Neutrophil (primary cell): ENCODE measurements at regions not wholly inside any gene's neighbourhood (a gene's known extent, or its start where the extent isn't known, plus 50 kb on each side); places are given as distances from the start of the nearest gene placed in this dataset.

ENCODE experiments used
- H3K27ac ChIP-seq: fragments of 200-600 bp; sonication (generic); 2 replicates; pipeline ENCODE4 v1.5.1; 2016; ENCODE audit warnings: mild to moderate bottlenecking, moderate library complexity
- H3K27me3 ChIP-seq: fragments of 200-600 bp; sonication (generic); 2 replicates; pipeline ENCODE4 v1.6.0; 2016; ENCODE audit warnings: mild to moderate bottlenecking
- H3K36me3 ChIP-seq: fragments of 200-600 bp; sonication (generic); 2 replicates; pipeline ENCODE4 v1.5.1; 2017
- H3K4me1 ChIP-seq, 2 experiments: fragments of 200-600 bp in 1 of 2; sonication (generic) in 1 of 2; 1 replicate in 1 of 2; 2 replicates in 1 of 2; pipeline versions ENCODE4 v1.5.1 to v1.6.1; 2013 to 2016; ENCODE audit warnings: low read depth in 1 of 2, low read length in 1 of 2, mild to moderate bottlenecking in 1 of 2, moderate library complexity in 1 of 2; ENCODE audit not compliant: control insufficient read depth in 1 of 2, insufficient read depth in 1 of 2
- H3K4me3 ChIP-seq, 2 experiments: fragments of 200-600 bp in 1 of 2; sonication (generic) in 1 of 2; 1 replicate in 1 of 2; 2 replicates in 1 of 2; pipeline ENCODE4 v1.5.1; 2013 to 2016; ENCODE audit warnings: low read depth in 1 of 2, low read length in 1 of 2, mild to moderate bottlenecking in 1 of 2, moderate library complexity in 1 of 2
- H3K9me3 ChIP-seq: fragments of 200-600 bp; sonication (generic); 2 replicates; pipeline ENCODE4 v1.5.1; 2016
- TF ChIP-seq, protein P1 (sequence below): fragments of 200-600 bp; sonication (generic); IDR thresholded peaks from 2 replicates; pipeline ENCODE4 v1.5.1; 2016; ENCODE audit warnings: antibody characterized with exemption

DNA sequence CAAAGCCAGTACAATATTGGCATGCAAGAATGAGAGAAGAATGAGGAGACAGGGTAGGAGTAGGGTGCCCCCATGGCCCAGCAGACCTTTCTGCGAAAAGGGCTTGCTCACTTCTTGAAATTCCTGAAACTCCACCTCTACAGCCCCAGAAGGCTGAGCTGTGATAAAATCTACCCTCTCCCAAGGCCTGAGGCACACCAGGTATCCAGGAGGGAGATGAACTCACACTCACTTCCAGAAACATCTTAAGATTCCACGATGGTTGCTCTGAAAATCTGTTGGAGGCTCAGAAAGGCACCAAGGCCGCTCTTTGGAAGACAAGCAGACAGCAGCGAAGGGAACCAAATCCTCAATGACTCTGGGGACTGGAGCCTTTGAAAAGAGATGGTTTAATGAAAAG, 297.5 kb downstream of the UACA start:
- no peak overlapping the region for H3K27ac ChIP-seq
- H3K36me3 ChIP-seq: no peaks in the 10 kb centered on the region
- H3K4me3 ChIP-seq: no peak overlapping the region
- no peaks in the 10 kb centered on the region for H3K9me3 ChIP-seq
- TF ChIP-seq, protein P1, sequence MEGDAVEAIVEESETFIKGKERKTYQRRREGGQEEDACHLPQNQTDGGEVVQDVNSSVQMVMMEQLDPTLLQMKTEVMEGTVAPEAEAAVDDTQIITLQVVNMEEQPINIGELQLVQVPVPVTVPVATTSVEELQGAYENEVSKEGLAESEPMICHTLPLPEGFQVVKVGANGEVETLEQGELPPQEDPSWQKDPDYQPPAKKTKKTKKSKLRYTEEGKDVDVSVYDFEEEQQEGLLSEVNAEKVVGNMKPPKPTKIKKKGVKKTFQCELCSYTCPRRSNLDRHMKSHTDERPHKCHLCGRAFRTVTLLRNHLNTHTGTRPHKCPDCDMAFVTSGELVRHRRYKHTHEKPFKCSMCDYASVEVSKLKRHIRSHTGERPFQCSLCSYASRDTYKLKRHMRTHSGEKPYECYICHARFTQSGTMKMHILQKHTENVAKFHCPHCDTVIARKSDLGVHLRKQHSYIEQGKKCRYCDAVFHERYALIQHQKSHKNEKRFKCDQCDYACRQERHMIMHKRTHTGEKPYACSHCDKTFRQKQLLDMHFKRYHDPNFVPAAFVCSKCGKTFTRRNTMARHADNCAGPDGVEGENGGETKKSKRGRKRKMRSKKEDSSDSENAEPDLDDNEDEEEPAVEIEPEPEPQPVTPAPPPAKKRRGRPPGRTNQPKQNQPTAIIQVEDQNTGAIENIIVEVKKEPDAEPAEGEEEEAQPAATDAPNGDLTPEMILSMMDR: no peak
- peaks cover 21 to 33% of the 10 kb centered on the region in 2 experiments for H3K4me1 ChIP-seq
- H3K27me3 ChIP-seq: no peaks in the 10 kb centered on the region

DNA sequence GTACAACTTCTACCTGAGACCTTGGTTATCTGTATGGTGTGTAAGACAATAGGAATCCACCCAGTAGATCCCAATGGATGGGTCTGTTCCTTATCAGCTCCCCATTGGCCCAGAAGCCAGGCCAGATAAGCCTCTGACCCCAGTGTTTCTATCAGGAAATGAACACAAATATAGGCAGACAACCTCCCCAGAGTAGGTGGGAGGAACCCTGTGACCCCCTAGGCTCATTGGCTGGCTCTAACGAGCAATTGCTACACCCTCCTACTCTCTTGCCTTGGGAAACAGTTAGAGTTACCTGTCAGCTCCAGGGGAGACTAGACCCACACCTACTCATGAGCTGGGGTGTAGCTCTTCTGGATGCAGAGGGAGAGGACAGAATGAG, 299.9 kb downstream of the UACA start:
- TF ChIP-seq, protein P1: no peak
- Histone ChIP-seq H3K36me3 (no peaks in the 10 kb centered on the region), H3K27me3 (no peaks in the 10 kb centered on the region), H3K4me3 (no peak overlapping the region), H3K4me1 (peaks cover 33 to 49% of the 10 kb centered on the region in 2 experiments), H3K27ac (peak overlapping the region; percentile 84), H3K9me3 (no peaks in the 10 kb centered on the region)

DNA sequence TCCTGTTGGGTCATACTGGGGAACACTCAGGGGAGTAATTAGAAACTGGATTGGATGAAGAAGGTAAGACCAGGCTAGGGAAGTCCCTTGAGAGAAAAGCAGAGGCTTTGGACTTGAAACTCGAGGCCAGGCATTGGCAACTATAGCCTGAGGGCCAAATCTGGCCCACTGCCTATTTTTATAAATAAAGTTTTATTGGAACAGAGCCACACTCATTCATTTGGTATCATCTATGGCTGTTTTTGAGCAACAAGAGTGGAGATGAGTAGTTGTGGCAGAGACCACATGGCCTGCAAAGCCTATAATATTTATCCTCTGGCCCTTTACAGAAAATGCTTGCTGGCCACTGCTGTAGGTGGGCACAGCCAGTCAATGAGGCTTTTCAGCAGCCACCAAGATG, 301.4 kb downstream of the UACA start:
- H3K27me3 ChIP-seq: no peaks in the 10 kb centered on the region
- H3K4me1 ChIP-seq: peaks cover 33 to 46% of the 10 kb centered on the region in 2 experiments
- peak overlapping the region; percentile 84 for H3K27ac ChIP-seq
- no peaks in the 10 kb centered on the region for H3K36me3 ChIP-seq
- TF ChIP-seq, protein P1: no peak
- H3K9me3 ChIP-seq: no peaks in the 10 kb centered on the region
- no peak overlapping the region for H3K4me3 ChIP-seq

DNA sequence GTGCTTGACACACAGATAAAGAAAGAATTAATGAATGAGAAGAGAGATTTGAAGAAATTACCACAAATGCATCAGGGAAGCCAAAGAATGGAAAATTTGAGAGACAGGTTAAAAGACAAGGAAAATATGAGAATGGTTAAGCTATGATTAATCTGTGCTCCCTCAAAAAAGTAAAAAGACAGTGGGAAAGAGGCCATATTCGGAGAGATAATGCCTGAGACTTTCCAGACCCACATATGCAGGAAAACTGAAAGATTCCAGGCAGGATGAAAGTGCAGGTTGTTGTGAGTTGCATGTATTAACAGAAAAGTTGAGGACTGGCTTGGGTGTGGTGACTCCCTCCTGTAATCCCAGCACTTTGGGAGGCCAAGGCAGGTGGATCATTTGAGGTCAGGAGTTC, 302.3 kb downstream of the UACA start:
- H3K27me3 ChIP-seq: no peaks in the 10 kb centered on the region
- TF ChIP-seq, protein P1: no peak
- no peaks in the 10 kb centered on the region for H3K9me3 ChIP-seq
- H3K4me3 ChIP-seq: no peak overlapping the region
- H3K4me1 ChIP-seq: peaks cover 33 to 38% of the 10 kb centered on the region in 2 experiments
- H3K36me3 ChIP-seq: no peaks in the 10 kb centered on the region
- H3K27ac ChIP-seq: no peak overlapping the region

DNA sequence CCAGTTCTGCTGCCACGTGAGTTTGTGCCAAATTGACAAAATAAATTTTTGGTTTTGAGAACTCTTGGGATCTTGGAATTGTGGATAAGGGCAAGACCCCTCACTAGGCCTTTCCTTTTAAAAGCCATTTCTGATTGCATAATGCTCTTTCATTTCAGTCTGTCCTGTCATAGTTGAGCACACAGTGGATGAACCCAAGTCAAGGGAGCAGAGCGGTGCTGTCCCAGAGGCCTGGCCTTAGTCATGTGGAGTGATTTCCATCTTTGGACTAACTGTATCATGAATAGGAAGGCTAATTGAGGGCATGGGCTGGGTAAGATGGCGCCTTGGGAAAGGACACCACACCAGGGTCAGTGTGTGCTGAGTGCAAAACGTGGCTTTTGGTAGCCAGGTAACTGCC, 304.0 kb downstream of the UACA start:
- Histone ChIP-seq H3K4me3 (no peak overlapping the region), H3K27ac (peak overlapping the region; percentile 44), H3K9me3 (no peaks in the 10 kb centered on the region), H3K4me1 (peaks cover 33 to 38% of the 10 kb centered on the region in 2 experiments), H3K27me3 (no peaks in the 10 kb centered on the region), H3K36me3 (no peaks in the 10 kb centered on the region)
- TF ChIP-seq, protein P1: no peak

DNA sequence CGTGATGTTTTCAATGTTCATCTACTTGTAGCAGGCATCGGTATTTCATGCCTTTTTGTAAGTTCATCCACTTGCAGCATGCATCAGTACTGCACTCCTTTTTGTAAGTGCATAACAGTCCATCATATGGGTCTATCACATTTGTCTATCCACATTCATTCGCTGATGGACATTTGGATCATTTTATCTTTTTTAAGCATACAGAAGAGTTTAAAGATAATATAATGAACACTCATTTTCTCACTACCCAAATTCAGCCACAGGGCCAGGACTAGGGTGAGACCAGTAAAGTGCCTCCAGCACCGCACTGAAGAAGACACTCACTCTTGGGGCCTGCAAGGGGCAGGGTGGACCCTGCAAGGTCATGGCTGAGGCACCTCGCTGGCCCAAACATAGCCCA, 309.6 kb downstream of the UACA start:
- Histone ChIP-seq H3K27me3 (peaks cover 7% of the 10 kb centered on the region), H3K4me3 (no peak overlapping the region), H3K9me3 (no peaks in the 10 kb centered on the region), H3K36me3 (no peaks in the 10 kb centered on the region), H3K27ac (no peak overlapping the region), H3K4me1 (peaks cover under 1 to 2% of the 10 kb centered on the region in 2 experiments)
- TF ChIP-seq, protein P1: no peak
